ENCODE measurements at regions not wholly inside any gene's neighbourhood (a gene's known extent, or its start where the extent isn't known, plus 50 kb on each side); places are given as distances from the start of the nearest gene placed in this dataset.
"Not testable (repeated sequence)": the region's sequence is repeated elsewhere in the genome, so short reads cannot be mapped to it uniquely, and the experiment has no call there.

DNA sequence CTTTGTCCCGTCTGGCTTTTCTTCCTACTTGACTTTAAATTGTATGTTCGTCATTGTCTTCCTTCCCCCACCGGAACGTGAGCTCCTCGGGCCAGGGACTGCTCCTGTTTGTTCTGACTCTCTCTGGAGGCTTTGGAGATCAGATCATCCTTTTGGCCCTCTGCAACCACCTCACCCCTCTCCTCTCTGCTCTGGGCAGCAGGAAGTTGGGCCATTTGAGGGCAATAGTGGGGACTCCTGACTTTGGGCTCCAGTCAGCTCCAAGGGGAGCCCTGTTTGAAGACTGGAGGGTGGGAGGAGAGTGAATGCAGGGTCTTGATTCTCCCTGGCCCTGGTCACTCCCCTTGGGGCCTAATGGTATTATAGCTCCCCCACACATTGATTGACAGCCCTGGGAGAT, 186.3 kb upstream of the B3GAT1 start:
- no peak for DNase-seq (ENCODE audit: low read depth in 2 of 2)

DNA sequence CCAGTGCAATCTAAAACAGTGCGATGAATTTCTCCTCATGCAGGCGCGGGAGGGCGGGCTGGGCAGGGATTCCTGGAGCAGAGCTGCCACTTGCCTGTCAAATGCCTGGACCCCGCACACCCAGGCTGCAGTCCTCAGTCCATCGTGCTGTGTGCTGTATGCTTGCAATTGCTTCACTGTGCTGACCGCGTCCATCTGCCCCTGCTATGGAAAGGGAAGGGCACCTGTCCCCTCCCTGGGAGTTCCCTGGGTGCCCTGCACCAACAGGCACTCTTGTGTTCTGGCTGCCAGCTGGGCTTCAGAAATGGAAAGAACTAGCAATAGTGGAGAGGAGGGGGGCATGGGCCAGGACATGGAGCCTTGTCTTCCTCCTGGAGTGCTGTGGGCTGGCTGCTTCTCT, 185.4 kb upstream of the B3GAT1 start:
- no peak for DNase-seq (ENCODE audit: low read depth in 2 of 2)

DNA sequence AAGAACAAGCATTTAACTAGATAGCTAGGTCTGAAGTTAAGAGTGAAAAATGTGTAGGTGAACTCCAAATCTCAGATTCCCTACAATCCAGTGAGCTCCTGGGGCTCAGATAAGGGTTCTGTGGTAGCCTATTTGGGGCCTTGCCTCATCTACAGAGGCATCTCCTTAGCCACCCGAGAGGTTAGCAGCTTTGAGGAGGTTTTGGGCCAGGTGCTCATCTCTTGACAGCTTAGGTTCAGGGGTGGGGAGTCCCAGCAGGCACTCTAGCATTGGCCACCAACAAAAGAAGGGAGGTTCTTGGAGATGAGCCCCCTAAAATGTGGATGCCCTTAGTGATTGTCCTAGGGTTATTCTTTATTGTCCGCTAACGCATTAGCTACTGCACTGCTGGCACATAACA, 184.4 kb upstream of the B3GAT1 start:
- no peak for DNase-seq (ENCODE audit: low read depth in 2 of 2)

DNA sequence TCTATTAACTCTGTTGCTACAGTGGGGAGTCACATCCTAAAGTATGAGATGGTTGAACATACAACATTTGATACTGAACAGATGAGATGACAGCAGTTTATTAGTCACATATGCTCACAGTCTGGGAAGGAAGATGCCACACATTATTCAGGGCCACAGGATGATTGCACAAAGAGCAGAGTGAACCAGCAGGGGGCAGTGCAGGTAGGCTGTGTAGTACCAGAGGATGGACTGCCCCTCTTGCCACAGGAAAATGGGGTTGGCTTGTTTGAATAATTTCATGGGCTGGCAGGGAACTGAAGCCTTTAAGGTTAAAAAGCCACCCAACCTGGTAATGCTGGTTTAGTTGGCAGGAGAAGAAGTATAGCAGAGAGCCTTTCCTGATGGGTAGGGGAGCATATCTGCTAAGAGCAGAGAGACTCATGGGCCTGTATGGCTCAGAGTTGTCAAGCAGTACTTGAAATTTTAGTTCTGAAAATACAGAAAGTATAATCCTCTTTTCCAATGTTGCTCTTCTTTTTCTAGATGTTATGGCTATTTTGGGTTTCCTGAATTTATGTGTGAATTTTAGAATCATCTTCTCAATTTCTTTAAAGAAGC, 180.4 kb upstream of the B3GAT1 start:
- DNase-seq (ENCODE audit: low read depth in 2 of 2): no peak

DNA sequence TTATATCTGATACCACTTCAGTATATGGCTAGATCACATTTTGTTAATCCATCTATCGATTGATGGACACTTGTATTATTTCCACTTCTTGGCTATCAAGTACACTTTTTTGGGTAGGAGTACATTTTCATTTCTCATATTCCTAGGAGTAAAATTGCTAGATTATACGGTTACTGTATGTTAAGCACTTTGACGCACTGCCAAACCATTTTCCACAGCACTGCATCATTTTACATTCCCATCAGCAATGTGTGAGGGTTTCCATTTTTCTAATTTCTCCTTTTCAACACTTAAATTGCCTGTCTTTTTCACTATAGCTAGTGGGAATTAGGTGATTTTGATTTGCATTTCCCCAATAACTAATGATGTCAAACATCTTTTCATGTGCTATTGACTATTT, 179.3 kb upstream of the B3GAT1 start:
- DNase-seq (ENCODE audit: low read depth in 2 of 2): no peak

DNA sequence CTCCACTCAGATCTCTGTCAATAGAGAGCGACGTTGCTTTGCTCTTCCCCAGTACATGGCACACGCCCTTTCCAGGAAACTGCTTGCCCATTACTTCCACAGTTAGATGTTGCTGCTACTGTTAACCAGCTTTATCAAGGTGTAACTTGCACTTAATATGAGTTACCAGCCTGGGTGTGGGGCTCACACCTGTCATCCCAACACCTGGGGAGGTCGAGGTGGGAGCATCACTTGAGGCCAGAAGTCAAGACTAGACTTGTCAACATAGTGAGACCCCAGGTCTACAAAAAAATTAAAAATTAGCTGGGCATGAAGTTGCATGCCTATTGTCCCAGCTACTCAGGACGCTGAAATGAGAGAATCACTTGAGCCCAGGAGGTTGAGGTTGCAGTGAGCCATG, 177.1 kb upstream of the B3GAT1 start:
- no peak for DNase-seq (ENCODE audit: low read depth in 2 of 2)

DNA sequence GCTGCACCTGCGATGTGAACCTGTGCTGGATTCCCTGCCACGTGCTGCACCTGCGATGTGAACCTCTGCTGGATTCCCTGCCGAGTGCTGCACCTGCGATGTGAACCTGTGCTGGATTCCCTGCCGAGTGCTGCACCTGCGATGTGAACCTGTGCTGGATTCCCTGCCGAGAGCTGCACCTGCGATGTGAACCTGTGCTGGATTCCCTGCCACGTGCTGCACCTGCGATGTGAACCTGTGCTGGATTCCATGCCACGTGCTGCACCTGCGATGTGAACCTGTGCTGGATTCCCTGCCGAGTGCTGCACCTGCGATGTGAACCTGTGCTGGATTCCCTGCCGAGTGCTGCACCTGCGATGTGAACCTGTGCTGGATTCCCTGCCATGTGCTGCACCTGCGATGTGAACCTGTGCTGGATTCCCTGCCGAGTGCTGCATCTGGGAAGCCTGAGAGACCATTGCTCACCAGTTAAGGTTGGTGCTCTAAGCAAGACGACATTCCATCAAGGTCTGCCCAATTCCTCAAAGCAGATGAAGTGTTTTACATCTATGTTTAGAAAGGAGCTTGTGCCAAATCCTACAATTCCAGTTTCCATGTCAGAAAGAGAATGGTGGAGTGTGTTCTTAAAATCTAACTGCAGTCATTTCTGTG, 176.5 kb upstream of the B3GAT1 start:
- DNase-seq (ENCODE audit: low read depth in 2 of 2): not testable (repeated sequence)

DNA sequence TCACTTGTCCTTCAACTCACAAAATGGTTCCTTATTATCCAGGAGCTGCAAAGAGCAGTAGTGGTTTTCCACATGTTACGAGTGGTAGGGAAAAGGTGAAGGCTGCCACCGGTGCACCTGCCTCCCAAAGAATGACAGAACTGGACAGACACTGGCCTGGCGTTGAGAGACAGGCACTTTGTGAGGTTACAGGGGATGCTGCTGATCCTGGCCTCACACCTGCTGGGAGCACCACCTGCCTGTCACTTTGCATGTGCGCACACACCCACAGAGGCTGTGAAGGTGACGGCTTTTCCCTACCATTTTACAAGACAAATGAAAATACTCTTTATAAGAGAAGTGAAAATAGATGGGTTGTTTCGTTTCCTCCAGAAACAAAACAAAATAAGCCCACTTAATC, 175.3 kb upstream of the B3GAT1 start:
- DNase-seq (ENCODE audit: low read depth in 2 of 2): no peak

DNA sequence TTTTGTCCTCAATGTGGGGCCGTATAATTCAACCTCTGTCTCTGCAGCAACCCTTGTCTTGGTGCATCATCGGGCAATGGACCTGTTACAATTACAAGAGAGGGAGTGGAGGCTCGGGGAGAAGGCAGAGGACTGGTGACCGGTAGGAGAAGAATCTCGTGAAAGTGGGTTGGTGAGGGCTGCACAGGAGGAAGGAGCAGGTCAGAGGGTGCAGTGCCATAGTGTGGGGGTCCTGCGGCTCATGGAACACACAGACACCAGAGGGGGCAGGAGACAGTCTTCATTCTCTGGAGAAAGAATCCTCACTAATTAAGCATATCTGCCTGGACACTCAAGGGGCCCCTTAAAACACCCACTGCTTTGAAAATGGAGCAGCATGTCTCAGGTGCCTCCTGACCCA, 174.7 kb upstream of the B3GAT1 start:
- DNase-seq (ENCODE audit: low read depth in 2 of 2): no peak

DNA sequence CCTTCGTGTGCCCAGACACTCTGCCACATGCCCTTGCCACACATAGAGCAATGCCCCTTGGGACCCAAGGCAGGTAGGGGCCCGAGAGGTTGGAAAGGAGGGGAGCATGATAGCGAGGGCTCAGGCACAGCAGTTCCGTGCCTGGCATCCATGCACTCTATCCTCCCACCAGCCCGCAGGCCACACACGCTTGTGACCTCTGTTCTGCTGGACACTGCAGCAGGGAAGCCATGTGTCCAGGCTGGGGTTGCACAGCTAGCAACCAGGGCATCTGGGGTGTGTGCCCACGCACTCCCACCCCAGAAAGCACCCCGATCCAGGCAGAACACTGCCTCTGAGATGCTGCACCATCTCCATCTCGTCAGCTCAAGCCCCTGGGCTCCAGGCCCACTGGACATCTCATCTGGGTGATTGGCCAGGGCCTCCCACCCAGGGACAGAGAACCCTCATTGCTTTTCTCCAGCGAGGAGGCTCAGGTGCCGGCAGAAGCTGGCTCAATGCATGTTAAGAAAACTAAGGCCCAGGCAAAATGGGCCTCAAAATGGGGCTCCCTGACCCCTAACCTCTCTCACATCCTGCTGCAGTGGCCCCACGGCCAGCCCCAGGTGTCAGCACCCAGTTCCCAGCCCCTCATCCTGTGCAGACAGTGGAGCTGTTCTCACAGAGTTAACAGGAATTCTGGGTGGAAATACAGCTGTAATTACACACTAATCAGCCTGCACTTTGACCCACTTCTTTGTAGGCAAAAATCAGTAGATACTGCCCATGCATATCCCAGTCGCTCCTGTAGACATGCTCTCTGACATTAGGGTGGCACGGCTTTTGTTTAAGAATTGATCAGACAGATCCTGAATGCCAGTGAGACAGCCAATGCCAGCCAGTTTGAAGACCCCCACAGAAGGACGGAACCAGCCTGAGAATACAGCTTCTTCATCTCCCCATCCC, 173.9 kb upstream of the B3GAT1 start:
- no peak for DNase-seq (ENCODE audit: low read depth in 2 of 2)

DNA sequence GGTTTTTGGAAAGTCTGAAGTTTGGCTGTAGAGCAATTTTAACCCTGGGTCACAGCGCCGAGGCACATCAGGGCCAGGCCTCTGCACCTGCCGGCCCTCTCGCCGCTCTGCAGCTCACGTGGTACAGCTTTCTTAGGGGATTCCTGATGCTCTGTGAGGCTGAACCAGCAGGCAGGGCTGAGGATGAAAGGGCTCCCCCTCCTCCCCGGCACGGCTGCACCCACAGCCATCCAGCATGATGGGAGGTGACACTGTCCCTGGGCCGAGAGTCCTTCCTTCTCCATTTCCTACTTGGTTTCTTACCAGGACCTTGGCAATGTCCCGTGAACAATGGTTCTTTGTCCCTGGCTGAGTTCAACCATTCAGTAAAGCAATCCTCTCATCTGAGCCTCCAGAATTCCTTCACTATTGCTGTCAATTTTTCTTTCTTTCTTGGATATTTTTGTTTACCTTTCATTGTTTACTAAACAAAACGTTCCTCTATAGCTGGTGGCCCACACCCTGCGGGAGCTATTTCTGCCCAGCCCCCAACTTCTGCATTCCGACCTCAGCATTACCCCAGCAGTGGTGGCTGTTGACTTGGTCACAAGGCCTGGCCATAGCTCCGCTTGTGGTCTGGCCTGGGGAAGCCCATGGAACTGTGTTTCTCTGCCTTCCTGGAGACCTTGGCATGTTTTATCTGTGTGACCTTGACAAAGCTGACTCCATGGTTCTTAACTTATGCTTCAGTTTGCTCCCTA, 172.8 kb upstream of the B3GAT1 start:
- no peak for DNase-seq (ENCODE audit: low read depth in 2 of 2)

DNA sequence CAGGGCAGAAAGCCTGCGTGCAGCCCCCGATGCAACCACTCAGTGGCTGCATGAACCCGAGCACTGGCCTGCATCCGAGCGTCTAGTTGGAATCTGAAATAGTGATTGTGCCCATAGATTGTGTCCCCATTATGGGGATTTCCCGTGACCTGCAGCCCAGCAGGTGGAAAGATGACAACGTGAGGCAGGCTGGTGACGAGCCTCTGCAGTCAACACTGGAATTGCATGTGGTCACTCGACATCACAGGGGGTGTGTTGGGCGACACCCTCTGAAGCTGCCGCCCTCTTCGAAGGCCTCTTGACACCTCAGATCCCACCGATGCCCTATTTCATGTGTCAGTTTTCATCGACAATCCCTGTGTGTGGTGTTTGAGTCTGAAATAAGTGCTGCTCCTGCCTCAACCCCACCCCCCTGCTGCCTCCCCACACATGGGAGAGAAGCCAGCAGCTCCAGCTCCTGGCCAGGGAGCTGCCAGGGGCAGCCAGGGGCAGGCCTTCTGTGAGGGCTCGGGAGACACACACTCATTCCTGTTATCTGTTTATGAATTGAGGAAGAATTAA, 172.0 kb upstream of the B3GAT1 start:
- no peak for DNase-seq (ENCODE audit: low read depth in 2 of 2)

DNA sequence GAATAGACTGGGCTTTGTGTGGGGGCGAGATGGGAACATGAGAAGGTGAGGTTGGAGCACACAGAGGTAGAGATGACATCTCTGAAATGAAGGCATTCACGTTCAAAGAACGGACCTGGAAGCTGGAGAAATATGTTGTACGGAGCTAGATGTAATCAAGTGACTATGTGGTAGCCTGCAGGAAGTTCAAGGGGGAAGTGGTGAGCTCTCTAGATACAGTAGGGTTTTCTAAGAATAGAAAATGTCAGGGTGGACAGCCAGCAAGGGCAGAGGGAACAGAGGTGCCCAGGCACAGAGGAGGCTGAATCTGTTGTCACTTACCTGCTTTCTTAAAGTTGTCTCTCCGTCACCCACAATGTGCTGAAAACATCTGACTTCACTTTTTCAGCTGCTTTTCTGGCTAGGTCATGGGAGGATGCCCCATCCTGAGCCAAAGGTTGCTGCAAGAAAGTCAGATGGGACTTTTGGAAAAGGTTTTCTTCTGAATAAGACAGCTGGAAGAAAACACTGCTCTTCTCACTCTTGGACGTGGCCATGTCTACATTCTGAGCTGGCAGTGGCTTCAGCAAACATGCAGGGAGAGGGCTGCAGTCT, 171.5 kb upstream of the B3GAT1 start:
- no peak for DNase-seq (ENCODE audit: low read depth in 2 of 2)

DNA sequence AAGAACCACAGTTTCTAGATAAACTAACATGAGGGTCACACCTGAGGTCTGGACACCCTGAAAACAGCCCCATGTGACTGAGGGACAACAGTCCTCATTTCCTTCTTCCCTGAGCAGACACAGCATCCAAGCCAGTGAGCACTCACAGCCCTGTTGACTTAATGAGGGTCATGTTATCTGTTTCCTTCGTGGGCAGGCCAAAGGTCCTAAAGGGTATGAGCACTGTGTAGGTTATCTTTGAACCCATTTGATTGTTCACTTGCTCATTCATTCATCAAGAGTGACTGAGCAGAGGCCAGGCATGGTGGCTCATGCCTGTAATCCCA, 170.7 kb upstream of the B3GAT1 start:
- DNase-seq (ENCODE audit: low read depth in 2 of 2): no peak

DNA sequence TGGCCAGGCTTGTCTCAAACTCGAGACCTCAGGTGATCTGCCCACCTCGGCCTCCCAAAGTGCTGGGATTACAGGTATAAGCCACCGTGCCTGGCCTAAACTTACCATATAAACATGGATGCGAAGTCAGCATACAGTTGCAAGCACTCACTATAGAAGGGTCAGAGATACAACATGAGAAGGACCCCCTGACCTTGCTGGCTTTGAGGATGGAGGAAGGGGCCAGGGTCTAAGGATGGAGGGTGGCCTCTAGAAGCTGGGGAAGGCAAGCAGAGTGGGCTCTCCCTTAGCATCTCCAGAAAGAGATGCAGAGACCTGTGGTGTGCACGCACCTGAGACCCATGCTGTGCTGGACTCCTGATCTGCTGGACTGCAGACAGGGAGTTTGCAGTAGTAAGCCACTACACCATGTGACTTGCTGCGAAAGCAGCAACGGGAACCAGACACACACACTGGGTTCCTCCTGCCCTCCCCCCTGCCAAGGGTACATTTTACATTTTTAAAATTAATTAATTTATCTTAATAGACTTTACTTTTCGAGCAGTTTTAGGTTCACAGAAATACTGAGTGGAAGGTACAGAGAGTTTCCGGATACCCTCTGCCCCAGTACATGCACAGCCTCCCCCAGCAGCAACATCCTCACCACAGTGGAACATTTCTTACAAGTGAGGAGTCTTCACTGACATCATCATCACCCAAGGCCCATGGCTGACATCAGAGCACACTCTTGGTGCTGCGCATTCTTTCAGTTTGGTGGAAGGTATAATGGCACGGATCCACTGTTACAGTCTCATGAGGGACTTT, 170.1 kb upstream of the B3GAT1 start:
- DNase-seq (ENCODE audit: low read depth in 2 of 2): no peak

DNA sequence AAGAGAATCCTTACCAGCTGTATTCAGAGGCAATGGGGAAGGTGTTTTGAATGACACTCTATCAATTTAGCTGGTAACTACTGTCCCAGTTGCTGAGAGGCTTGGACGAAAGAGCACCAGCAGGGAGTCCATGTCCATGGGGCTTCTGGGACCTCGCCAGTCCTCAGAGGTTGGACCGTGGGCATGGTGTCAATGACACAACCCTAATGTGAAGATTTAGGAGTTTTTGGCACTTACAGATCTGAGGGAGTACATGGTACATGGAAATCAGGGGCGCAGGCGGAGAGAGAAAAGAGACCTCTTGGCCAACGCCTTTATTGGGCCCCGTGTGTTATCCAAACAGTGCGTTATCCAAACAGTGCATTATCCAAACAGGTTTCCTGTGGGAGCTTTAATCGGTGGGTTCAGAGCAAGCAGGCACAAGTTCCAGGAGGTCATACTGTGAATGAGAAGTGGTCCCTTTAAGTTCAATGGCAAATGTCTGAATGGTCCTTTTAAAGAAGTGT, 169.1 kb upstream of the B3GAT1 start:
- no peak for DNase-seq (ENCODE audit: low read depth in 2 of 2)

DNA sequence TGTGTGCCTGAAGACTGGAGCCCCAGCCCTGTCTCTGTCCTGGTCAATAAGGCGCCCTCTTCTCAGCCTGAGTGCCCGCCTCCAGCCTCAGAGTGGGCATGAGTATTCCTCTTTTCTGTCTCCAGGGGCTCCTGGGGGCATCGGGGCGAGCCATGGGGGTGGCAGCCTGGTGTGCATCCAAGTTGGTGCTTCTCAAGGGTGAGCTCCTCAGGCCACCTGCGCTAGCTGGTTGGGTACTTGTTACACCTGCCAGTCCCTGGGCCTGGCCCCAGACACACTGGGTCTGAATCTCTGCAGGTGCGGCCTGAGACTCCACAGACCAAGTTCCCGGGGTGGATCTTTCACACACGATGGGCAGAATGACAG, 168.6 kb upstream of the B3GAT1 start:
- DNase-seq (ENCODE audit: low read depth in 2 of 2): no peak

DNA sequence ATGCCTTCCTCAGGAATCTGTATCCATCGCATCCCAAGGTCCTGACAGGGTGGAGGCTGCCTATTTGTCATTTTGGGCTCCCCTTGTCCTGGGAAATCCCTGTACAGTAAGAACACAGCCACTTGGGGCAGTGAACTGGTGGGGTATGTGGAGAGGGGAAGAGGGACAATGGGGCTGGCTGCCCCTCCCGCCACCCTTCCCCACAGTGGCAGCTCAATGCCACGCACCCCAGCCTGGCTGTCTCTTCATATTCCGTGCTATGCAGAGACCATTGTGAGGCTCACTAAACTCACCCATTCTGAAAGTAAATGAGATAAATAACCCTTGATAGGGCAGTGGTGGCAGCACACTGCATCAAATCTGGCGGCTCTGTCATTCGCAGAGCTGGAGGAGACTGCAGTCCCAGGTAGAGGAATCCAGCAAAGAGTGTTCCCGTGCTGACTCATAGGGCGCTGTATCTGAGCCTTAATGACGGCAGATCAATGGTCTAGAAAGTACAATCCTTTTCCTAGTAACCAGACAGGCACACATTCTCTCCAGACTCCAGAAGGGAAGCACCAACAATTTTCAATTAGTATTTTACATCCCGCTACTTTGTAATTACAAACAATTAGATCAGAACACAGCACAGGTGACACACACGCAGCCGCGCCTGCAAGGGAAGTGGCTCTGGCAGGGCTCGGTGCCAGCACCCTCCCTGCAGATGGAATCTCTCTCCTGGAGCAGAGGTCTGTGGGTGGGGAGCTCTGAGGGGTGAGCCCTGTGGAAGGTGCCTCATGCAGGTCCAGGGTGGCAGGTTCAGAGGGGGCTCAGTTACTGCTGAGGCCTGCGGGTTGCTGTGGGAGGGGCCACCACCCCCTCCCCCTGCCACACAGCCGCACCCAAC, 167.9 kb upstream of the B3GAT1 start:
- DNase-seq (ENCODE audit: low read depth in 2 of 2): no peak

Measured in fibroblast of skin of left quadriceps (primary cell).